NCI-H748 (cell line): ENCODE measurements at regions not wholly inside any gene's neighbourhood (a gene's known extent, or its start where the extent isn't known, plus 50 kb on each side); places are given as distances from the start of the nearest gene placed in this dataset.

Experiments
- DNase-seq: peaks from one replicate; lab custom pipeline; 2025; ENCODE audit not compliant: unreplicated experiment; lab: John Stamatoyannopoulos, UW

- no peak for DNase-seq
Observed at GRCh38 chr5:15344954-15345353, 155.0 kb upstream of the FBXL7 start.

- DNase-seq = no peak
Observed at GRCh38 chr5:15338546-15338945, 161.4 kb upstream of the FBXL7 start.

GRCh38 chr5:15334551-15335266 is 165.3 kb upstream of the FBXL7 start:
- no peak for DNase-seq

- no peak for DNase-seq
Observed at GRCh38 chr5:15333091-15333490, 166.9 kb upstream of the FBXL7 start.

- DNase-seq = no peak
Observed at GRCh38 chr5:15326932-15327331, 173.0 kb upstream of the FBXL7 start.

- no peak for DNase-seq
Observed at GRCh38 chr5:15326471-15326870, 173.5 kb upstream of the FBXL7 start.

GRCh38 chr5:15322421-15322820 is 177.6 kb upstream of the FBXL7 start:
- DNase-seq = no peak

GRCh38 chr5:15321776-15322175 is 178.2 kb upstream of the FBXL7 start:
- DNase-seq = no peak

GRCh38 chr5:15320871-15321270 is 179.1 kb upstream of the FBXL7 start:
- no peak for DNase-seq

- no peak for DNase-seq
Observed at GRCh38 chr5:15304914-15305834, 194.8 kb upstream of the FBXL7 start.

GRCh38 chr5:15304066-15304731 is 195.8 kb upstream of the FBXL7 start:
- no peak for DNase-seq

GRCh38 chr5:15300141-15300540 is 199.8 kb upstream of the FBXL7 start:
- DNase-seq = no peak

GRCh38 chr5:15290953-15291352 is 209.0 kb upstream of the FBXL7 start:
- DNase-seq = peak; percentile 33

GRCh38 chr5:15286650-15287049 is 213.3 kb upstream of the FBXL7 start:
- DNase-seq = no peak

GRCh38 chr5:15285901-15286583 is 213.9 kb upstream of the FBXL7 start:
- DNase-seq = no peak

- DNase-seq = no peak
Observed at GRCh38 chr5:15284706-15285105, 215.3 kb upstream of the FBXL7 start.

- DNase-seq = no peak
Observed at GRCh38 chr5:15283076-15283475, 216.9 kb upstream of the FBXL7 start.

- no peak for DNase-seq
Observed at GRCh38 chr5:15282611-15283010, 217.4 kb upstream of the FBXL7 start.

GRCh38 chr5:15271596-15271995 is 228.4 kb upstream of the FBXL7 start:
- DNase-seq = peak; percentile 94

- DNase-seq = no peak
Observed at GRCh38 chr5:15267966-15268365, 232.0 kb upstream of the FBXL7 start.

- no peak for DNase-seq
Observed at GRCh38 chr5:15266841-15267240, 233.1 kb upstream of the FBXL7 start.
